ENCODE measurements at regions not wholly inside any gene's neighbourhood (a gene's known extent, or its start where the extent isn't known, plus 50 kb on each side); places are given as distances from the start of the nearest gene placed in this dataset.

- DNase-seq: no peak
These were observed 151.7 kb upstream of the HHIP start for GRCh38 chr4:144494280-144494679.

DNA sequence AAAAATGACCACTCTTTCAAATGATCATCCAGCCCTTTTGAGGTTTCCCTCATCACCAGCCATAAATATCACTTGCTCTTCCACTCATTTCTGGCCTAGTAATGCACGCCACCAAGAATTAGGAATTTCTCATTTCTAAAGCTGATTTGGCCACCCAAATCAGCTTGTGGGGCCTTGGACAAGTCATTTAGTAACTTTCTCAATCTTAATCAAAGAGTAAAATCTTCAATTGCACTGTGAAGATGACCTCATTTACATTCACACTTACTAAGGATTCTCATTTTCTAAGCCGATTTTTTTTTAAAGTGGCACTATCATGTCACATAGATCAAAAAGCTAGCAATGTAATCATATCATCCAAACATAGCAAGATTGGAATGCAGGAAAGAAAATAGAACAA lies 150.0 kb upstream of the HHIP start:
- DNase-seq: no peak

GRCh38 chr4:144499777-144500176 lies 146.2 kb upstream of the HHIP start:
- no peak for DNase-seq

- no peak for DNase-seq
These were observed 144.7 kb upstream of the HHIP start for GRCh38 chr4:144501231-144501780.

- DNase-seq: no peak
These were observed 141.1 kb upstream of the HHIP start for GRCh38 chr4:144504883-144505282.

GRCh38 chr4:144507311-144508101 lies 138.4 kb upstream of the HHIP start:
- no peak for DNase-seq

- DNase-seq: no peak
These were observed 136.6 kb upstream of the HHIP start for GRCh38 chr4:144509088-144510015.

DNA sequence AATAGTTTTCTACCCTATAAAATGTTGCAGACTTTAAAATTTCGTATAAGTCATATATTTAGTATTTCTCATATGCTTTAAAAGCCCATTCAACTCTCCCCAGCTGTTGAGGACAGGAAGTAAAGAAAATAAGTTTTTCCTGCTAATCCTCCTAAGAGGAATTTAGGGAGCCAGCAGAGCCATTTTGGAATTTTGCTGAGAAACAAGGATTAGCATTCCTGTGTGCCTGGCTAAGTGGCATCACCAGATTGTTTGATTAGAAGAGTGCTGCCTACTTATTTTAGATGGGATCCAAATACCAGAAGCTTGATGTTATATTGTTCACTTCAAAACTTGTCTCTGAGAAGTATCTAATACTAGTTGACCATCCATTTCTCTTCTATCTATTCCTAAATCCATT lies 131.2 kb upstream of the HHIP start:
- DNase-seq: no peak

DNA sequence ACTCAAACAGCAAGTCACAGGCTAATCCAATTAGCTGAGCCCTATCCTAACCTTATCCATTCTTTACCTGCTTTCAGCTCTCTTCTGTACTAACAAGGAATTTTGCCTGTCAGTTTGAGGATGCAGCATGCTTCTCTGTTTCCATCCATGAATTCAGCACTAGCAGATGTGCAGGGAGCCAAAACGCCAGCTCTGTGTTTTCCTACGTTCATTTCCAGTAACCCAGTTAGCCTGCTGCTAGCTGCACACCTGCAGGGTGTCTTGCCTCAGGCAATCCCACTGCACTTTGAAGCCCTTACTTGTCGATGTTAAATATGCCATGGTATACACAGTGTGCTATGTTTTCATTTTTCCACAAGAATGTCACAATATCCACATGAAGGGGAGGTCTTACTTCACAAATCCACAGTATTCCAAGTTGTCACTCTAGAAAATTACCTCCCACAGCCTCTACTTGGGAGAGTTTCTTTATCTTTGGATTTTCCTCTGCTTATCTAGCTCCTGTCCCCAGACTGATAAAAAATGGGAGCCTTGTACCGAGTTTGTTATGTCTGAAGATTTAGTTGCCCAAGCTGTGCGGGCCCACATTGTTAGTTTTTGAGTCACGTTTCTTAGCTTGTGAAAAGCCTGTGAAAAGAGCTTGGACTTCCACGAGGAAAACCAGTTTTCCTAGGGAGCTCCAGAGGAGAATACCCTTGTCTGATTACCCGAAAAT lies 127.6 kb upstream of the HHIP start:
- DNase-seq: no peak

DNA sequence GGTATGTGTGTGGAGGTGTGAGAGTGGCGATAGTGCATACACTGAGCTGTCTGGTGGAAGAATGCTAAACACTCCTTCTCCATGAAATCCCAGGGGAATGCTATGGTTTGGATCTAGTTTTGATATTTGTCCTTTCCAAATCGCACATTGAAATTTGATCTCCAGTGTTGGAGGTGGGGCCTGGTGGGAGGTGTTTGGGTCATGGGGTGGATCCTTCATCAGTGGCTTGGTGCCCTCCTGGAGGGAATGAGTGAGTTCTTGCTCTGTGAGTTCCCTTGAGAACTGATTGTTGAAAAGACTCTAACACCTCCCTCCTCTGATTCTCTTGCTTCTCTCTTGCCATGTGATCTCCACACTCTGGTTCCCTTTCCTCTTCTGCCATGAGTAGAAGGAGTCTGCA lies 114.1 kb upstream of the HHIP start:
- no peak for DNase-seq

- no peak for DNase-seq
These were observed 98.2 kb upstream of the HHIP start for GRCh38 chr4:144547678-144548298.

- DNase-seq: no peak
These were observed 89.3 kb upstream of the HHIP start for GRCh38 chr4:144556636-144557035.

DNA sequence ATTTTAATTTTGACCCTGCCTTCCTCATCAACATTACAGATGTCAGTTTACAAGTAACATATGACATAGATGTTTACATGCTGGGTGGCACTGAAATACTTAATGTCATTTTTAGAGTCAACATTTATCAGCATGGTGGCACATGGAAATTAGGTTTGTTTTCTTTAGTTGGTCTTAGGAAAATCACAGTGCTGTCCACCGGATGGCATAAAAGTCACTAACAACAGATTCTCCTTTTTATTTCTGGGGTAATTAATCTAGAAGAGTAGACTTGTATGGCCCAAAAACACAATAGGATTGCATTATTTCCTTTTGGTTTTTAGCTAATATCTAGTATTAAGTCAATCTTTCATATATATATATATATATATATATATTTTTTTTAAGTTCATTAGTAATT lies 88.6 kb upstream of the HHIP start:
- no peak for DNase-seq

DNA sequence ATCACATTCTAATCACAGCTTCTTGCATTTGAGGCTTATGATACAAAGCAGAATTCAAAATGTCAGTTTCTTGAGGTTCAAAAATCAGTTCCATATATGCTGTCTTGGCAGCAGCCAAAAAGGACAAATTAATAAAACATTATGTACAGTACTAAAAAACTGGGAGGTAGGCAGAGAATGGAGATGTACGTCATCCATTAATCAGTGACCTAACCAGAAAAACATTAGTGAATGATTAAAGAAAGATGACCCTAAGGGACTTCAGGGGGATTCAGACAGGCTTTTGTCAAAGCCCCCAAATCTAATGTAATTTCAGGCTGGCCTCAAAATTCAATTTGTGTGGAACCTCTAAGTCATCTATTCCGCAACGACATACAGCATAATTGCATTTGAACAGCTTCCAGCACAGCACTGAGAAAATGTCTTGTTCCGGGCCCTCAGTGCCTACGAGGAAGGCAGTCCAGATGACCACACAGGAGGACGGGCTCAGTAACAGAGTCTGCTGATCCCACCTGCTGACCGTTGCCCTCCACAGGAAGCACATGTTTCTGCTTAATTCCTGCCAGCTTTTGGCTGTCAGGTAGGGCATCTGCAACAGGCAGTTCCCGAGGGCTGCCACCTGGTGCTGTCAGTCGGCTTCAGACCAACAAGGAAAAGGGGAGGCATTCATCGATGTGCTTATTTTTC lies 83.8 kb upstream of the HHIP start:
- no peak for DNase-seq

GRCh38 chr4:144564358-144564757 lies 81.6 kb upstream of the HHIP start:
- DNase-seq: peak; percentile 1

- no peak for DNase-seq
These were observed 80.3 kb upstream of the HHIP start for GRCh38 chr4:144565527-144566195.

GRCh38 chr4:144572660-144573059 lies 73.3 kb upstream of the HHIP start:
- DNase-seq: no peak

DNA sequence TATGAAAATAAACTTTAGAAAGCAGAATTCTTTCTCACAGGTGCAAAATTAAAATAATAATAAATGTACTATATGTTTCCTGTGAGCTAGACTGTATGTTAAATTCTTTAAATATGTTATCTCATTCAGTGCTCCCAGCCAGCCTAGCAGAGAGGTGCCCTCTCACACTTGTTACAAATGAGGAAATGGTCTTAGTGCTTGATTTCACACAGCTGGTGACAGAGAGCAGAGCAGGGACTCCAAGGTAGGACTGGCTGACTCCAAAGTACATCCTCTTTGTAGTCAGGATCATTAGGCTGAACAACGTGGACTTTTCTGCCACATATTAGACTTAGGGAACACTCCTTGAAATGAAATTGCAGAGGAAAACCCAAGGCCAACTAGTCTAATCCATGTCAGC lies 72.0 kb upstream of the HHIP start:
- no peak for DNase-seq

DNA sequence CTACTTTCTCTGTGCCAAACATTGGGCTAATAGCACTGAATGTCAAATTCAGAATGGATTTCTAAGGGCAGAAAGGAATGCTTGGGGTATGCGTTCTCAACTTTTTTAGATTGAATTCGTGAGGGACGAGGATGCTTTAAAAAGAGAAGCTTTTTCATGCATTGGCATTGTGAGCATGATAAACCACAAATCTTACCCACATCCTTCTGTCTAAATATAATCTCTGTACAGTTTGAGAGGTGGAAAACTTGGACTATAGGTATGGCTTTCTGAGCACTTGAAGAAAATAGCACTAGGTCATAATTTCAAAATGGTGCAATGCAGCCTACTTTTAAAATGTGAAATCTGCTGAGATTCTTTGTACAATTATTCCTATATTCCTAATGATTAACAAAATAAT lies 71.4 kb upstream of the HHIP start:
- no peak for DNase-seq

DNA sequence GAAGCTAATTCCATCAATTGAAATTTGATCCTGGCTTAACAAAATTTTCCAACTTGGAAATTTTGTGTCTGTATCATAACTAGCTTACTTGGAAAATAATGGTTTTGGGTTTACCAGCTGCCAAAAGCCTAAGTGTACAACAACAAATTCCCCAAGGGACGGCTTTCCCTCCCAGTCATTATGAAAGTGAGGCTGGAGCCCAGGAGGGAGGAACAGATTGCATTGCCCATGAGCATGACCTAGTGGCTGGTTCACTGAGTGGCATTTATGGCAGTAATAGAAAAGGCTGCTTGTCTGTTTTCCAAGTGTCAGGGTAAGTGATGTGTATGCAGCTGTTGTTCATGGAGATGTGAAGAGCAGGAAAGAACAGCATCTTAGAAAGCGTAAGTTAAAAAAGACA lies 70.8 kb upstream of the HHIP start:
- DNase-seq: no peak

DNA sequence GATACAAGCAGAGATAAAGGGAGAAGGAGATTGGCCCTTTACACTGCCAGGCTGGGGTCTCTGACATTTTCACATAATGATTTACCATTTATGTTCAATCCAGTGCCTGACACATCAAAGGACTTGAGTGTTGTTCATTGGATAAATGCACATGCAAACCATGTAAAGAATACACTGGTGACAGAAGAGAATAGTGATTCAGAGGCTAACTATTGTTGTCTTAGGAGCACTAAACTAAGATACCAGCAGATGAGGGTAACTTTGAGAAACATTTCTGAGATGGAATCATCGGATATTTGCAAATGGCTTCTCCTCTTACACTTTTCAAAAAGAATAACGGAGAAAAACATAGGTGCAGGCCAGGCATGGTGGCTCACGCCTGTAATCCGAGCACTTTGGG lies 67.3 kb upstream of the HHIP start:
- no peak for DNase-seq

Measured in NCI-H1105 (cell line).